Endothelial cell of umbilical vein (primary cell): ENCODE measurements at regions not wholly inside any gene's neighbourhood (a gene's known extent, or its start where the extent isn't known, plus 50 kb on each side); places are given as distances from the start of the nearest gene placed in this dataset.

Experiments
- EZH2 ChIP-seq: IDR thresholded peaks from 2 replicates; pipeline ENCODE4 v1.6.1; 2012; ENCODE audit warnings: borderline replicate concordance, low read depth, mild to moderate bottlenecking, moderate library complexity, low read length, inconsistent platforms; ENCODE audit not compliant: severe bottlenecking
- FOS ChIP-seq: IDR thresholded peaks from 2 replicates; pipeline ENCODE4 v1.6.1; 2011; ENCODE audit warnings: mild to moderate bottlenecking, low read length, moderate library complexity, borderline replicate concordance; ENCODE audit not compliant: insufficient read depth
- GATA2 ChIP-seq: IDR thresholded peaks from 2 replicates; pipeline ENCODE4 v1.7.0; 2011; ENCODE audit warnings: low read depth, mild to moderate bottlenecking, moderate library complexity, mixed read lengths, low read length; ENCODE audit not compliant: insufficient read length, insufficient read depth
- JUN ChIP-seq: IDR thresholded peaks from 2 replicates; pipeline ENCODE4 v1.6.1; 2011; ENCODE audit warnings: borderline replicate concordance, low read depth; ENCODE audit not compliant: insufficient read length, insufficient read depth
- MYC ChIP-seq: IDR thresholded peaks from one replicate; pipeline ENCODE4 v1.6.1; 2011; ENCODE audit warnings: mild to moderate bottlenecking, low read depth, low read length
- POLR2A ChIP-seq: IDR thresholded peaks from 2 replicates; pipeline ENCODE4 v1.6.1; 2012; ENCODE audit warnings: low read depth, mild to moderate bottlenecking, control low read depth, low read length
- POLR2AphosphoS5 ChIP-seq: IDR thresholded peaks from 2 replicates; pipeline ENCODE4 v1.6.1; 2012; ENCODE audit warnings: low read depth, mild to moderate bottlenecking, control low read depth, low read length, moderate library complexity; ENCODE audit not compliant: insufficient read depth
- TF ChIP-seq, protein P1 (sequence below), 2 donors: IDR thresholded peaks; 1 replicate in 1 of 2; 2 replicates in 1 of 2; pipeline ENCODE4 v1.5.1; 2011; ENCODE audit warnings: low read length in 2 of 2, mild to moderate bottlenecking in 2 of 2, moderate library complexity in 2 of 2, control low read depth in 1 of 2, inconsistent platforms in 1 of 2, low read depth in 1 of 2; ENCODE audit not compliant: insufficient read depth in 1 of 2; ENCODE audit errors: extremely low read depth in 1 of 2
- TF ChIP-seq, protein P2 (sequence below): IDR thresholded peaks from 2 replicates; pipeline ENCODE4 v1.6.1; 2011; ENCODE audit not compliant: insufficient read depth, insufficient read length

DNA sequence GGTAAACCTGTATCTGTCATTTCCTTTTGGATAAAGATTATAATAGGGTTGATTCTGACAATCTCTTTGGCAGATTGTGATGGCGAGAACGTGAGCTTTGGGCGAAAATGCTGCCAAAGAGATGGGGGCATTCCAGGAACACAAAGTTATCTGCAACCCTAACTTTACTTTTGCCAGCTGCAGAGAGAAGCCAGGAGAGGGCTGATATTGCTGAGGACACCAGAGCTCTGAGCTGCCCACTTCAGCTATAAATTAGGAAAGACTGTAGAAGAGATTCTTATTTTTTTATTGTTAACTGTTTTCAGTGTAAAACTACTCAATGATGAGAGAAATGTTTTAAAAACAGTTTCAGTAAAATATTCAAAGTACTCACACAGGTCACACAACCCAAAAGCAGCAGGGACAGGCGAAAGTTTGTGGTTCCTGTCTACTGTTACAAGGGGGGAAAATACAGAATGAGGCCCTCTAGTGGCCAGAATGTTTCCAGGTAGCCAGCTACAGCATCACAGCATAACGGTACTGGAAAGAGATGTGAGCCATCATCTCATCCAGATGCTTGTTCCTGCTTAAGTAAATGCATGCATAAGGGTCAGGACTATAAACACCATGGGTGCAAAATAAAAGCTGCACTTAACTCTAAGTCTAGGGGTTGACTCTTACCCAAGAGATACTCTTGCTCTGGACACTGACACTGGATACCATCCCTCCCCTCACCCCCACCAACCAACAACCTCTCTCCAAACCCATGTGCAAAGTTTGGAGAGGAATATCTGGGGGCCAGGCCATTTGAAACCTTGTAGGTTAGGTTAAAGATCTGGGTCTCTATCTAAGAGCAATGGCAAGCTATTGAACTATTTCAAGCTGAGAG is 498.4 kb downstream of the RMST start:
- TF ChIP-seq, protein P1, sequence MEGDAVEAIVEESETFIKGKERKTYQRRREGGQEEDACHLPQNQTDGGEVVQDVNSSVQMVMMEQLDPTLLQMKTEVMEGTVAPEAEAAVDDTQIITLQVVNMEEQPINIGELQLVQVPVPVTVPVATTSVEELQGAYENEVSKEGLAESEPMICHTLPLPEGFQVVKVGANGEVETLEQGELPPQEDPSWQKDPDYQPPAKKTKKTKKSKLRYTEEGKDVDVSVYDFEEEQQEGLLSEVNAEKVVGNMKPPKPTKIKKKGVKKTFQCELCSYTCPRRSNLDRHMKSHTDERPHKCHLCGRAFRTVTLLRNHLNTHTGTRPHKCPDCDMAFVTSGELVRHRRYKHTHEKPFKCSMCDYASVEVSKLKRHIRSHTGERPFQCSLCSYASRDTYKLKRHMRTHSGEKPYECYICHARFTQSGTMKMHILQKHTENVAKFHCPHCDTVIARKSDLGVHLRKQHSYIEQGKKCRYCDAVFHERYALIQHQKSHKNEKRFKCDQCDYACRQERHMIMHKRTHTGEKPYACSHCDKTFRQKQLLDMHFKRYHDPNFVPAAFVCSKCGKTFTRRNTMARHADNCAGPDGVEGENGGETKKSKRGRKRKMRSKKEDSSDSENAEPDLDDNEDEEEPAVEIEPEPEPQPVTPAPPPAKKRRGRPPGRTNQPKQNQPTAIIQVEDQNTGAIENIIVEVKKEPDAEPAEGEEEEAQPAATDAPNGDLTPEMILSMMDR (IDR thresholded peaks at IDR 0.05; ENCODE audit: extremely low read depth in 1 of 2, insufficient read depth in 1 of 2, low read depth in 1 of 2, low read length in 2 of 2): peak; percentile 63 to 73
- no peak for TF ChIP-seq POLR2A
- no peak for TF ChIP-seq EZH2
- TF ChIP-seq, protein P2, sequence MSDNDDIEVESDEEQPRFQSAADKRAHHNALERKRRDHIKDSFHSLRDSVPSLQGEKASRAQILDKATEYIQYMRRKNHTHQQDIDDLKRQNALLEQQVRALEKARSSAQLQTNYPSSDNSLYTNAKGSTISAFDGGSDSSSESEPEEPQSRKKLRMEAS: no peak
- no peak for TF ChIP-seq GATA2
- no peak for TF ChIP-seq FOS
- no peak for TF ChIP-seq POLR2AphosphoS5
- TF ChIP-seq MYC: no peak
- TF ChIP-seq JUN: no peak
